Activated naive CD8-positive, alpha-beta T cell (primary cell): ENCODE measurements at regions not wholly inside any gene's neighbourhood (a gene's known extent, or its start where the extent isn't known, plus 50 kb on each side); places are given as distances from the start of the nearest gene placed in this dataset.

ENCODE experiments used
- H3K27ac Mint-ChIP-seq: one replicate; pipeline ENCODE4 v1.8.0; 2021; ENCODE audit warnings: mixed read lengths
- H3K27me3 Mint-ChIP-seq: one replicate; pipeline ENCODE4 v1.8.0; 2021; ENCODE audit warnings: mixed read lengths
- H3K36me3 Mint-ChIP-seq: one replicate; pipeline ENCODE4 v1.8.0; 2021; ENCODE audit warnings: mixed read lengths
- H3K4me1 Mint-ChIP-seq: one replicate; pipeline ENCODE4 v1.8.0; 2021; ENCODE audit warnings: low read depth, mixed read lengths
- H3K4me3 Mint-ChIP-seq: one replicate; pipeline ENCODE4 v1.8.0; 2021; ENCODE audit warnings: mild to moderate bottlenecking, mixed read lengths
- H3K9me3 Mint-ChIP-seq: one replicate; pipeline ENCODE4 v1.8.0; 2021; ENCODE audit warnings: low read depth, mixed read lengths

DNA sequence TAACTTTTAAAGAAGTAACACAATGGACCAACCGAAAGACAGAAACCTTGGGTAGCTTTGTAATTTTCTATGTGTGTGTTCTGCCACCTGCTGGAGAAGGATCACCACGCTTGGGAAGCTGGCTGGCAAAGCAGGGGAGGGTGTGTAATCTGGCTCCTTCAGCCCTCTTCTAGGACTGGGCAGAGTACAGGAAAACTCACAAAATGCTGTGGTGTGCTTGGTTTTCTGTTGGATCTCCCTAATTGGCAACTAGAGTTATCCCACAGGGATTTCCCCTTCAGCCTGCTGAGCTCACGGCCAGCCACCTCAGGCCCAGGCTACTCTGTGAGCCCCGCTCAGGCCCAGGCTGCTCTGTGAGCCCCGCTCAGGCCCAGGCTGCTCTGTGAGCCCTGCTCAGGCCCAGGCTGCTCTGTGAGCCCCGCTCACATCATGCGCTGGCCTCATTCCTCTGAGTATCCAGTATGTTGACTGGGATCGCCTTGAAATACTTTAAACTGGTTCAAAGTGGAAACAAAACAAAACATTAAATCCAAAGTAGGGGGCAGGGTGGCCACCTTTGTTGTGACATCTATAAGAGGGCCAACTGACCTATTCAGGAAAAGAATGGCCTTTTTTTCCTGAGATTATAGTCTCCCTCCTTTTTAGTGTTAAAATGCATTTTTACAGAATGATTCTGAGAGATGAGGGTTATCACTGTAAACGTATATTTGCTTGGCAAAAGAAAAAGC is 52.0 kb upstream of the RNU6-8 start:
- Mint-ChIP-seq H3K36me3 (no peaks in the 10 kb centered on the region), H3K4me1 (peaks cover 10% of the 10 kb centered on the region), H3K4me3 (no peak overlapping the region), H3K9me3 (no peaks in the 10 kb centered on the region), H3K27ac (no peak overlapping the region), H3K27me3 (no peaks in the 10 kb centered on the region)

DNA sequence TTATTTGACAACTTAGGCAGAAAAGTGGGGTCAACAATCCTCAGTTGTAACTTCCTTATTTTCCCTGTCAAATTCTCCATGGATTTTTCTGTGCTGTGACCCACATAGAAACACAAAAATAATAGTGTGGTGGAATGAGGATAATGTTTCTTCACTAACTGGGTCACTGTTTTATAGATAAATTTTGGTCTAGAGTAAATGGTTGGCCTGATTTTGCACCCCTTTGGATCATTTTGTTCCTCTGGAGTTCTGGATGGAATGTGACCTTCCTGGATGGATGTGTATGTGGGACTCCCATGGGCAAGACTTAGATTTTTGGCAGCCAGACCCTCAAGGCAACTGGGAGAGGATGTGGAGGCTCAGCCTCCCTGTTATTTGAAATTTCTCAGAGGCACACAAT is 52.7 kb upstream of the RNU6-8 start:
- Mint-ChIP-seq H3K27me3 (no peaks in the 10 kb centered on the region), H3K4me1 (peaks cover 11% of the 10 kb centered on the region), H3K4me3 (no peak overlapping the region), H3K27ac (no peak overlapping the region), H3K36me3 (no peaks in the 10 kb centered on the region), H3K9me3 (no peaks in the 10 kb centered on the region)

DNA sequence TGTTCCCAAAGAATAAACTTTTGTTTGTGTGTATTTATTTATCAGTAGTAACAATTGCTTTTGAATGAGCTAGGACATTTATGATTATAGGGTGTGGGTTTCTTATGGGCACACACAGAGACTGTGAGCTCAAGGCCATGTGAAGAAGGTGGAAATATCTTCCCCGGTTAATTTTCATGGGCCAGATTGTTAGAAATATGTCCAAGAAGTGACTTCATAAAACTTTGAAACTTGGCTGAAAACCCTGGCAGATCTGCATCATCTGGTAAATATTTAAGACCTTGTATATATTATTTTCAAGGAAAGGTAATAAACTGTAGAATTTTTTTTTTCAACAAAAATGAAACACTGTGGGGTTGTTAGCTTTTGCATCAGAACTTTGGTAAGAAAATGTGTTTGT is 53.5 kb upstream of the RNU6-8 start:
- peaks cover 3% of the 10 kb centered on the region for H3K36me3 Mint-ChIP-seq
- H3K4me1 Mint-ChIP-seq = peaks cover 11% of the 10 kb centered on the region
- H3K27ac Mint-ChIP-seq = no peak overlapping the region
- no peaks in the 10 kb centered on the region for H3K9me3 Mint-ChIP-seq
- no peak overlapping the region for H3K4me3 Mint-ChIP-seq
- H3K27me3 Mint-ChIP-seq = no peaks in the 10 kb centered on the region

DNA sequence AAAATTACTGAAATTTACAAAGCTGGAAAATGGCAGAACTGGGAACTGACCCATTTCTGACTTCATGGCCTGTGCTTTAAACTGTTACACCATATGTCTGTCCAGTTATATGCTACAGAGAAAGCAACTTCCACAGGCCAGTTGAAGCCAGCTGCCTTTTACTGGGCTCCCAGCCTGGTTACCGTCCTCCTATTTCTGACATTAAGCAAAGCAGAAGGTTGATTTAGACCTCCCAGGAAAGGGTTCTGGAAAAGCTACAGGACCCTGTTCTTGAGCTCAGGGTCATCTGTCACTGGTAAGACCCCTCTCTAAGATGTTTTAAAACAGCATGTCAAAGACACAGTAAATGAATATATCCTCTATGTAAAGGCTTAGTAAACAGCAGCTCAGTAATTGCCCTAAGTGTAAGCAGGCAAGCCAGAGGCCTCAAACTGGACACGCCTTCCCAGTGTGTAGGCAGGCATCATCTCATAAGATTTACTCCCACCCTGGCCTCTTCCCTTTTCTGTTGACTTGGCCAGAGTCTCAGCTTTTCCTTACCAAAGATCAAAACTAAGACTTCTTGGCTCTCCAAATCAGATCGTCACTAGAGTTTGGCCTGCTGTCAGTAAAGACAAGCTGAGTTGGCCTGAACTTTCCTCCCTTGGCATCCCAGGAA is 55.4 kb upstream of the RNU6-8 start:
- H3K9me3 Mint-ChIP-seq = no peaks in the 10 kb centered on the region
- no peaks in the 10 kb centered on the region for H3K27me3 Mint-ChIP-seq
- H3K27ac Mint-ChIP-seq = no peak overlapping the region
- no peak overlapping the region for H3K4me3 Mint-ChIP-seq
- peaks cover 6% of the 10 kb centered on the region for H3K36me3 Mint-ChIP-seq
- peaks cover 11% of the 10 kb centered on the region for H3K4me1 Mint-ChIP-seq

DNA sequence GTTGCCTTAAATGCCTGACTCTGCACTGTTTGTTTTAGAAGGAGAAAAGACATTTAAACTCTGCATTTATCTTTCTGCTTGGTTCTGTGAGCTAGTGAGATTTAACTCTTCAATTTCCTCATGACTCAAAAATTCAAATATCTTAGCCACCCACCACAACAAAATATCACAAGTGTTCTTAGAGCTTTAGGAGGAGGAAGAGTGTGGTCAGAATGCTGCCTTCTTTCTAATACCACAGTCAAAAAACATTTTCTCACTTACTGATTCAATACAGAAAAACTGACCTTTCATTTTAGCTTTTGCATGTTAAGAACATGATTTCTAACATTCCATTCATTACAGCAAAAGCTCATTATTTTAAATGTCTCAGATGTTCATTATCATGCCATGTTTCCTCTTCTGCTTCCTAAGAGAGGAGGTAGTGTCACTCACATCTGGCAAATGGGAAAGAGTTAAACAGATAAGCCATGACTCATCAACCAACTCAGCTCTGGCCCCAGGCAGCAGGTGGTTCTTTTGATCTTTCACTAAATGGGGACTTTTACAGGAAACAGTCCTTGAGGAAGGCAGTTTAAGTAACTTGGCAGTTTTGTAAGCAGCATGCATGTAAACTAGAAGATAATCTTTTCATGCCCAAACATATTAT is 56.4 kb upstream of the RNU6-8 start:
- peak overlapping the region; percentile 9 for H3K4me3 Mint-ChIP-seq
- peaks cover 9% of the 10 kb centered on the region for H3K9me3 Mint-ChIP-seq
- H3K36me3 Mint-ChIP-seq = peaks cover 12% of the 10 kb centered on the region
- H3K27me3 Mint-ChIP-seq = no peaks in the 10 kb centered on the region
- H3K4me1 Mint-ChIP-seq = peaks cover 11% of the 10 kb centered on the region
- peak overlapping the region; percentile 19 for H3K27ac Mint-ChIP-seq

DNA sequence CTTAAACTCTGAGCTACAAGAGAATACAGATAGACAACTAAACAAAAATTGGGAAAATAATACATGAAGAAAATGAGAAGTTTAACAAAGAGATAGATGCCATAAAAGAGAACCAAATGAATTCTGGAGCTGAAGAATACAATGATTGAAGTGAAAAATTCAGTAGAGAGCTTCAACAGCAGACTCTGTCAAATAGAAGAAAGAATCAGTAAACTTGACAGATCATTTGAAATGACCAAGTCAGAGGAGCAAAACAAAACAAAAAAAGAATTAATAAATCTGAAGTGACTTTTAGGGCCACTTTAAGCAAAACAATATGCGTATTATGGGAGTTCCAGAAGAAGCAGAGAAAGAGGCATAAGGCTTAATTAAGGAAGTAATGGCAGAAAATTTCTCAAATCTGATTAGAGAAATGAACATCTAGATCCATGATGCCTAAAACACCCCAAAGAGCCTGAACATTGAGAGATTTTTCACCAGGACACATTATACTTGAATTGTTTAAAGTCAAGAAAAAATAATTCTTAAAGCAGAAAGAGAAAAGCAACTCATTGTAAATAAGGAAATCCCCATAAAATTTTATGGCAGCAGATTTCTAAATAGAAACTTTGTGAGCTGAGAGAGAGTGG is 61.0 kb upstream of the RNU6-8 start:
- no peaks in the 10 kb centered on the region for H3K27me3 Mint-ChIP-seq
- H3K27ac Mint-ChIP-seq = no peak overlapping the region
- peaks cover 16% of the 10 kb centered on the region for H3K9me3 Mint-ChIP-seq
- peaks cover 11% of the 10 kb centered on the region for H3K4me1 Mint-ChIP-seq
- peaks cover 17% of the 10 kb centered on the region for H3K36me3 Mint-ChIP-seq
- no peak overlapping the region for H3K4me3 Mint-ChIP-seq

DNA sequence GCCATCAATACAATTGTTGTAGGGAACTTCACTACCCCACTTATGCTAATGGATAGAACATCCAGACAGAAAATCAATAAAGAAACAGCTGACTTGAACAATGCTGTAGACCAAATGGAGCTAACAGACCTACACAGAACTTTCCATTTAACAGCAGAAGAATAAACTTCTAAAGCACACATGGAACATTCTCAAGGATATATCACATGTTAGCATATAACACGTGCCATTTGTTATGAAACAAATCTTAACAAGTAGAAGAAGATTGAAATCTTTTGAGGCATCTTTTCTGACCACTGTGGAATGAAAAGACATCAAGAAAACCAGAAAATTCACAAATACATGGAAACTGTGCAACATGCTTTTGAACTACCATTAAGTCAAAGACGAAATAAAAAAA is 62.5 kb upstream of the RNU6-8 start:
- no peak overlapping the region for H3K27ac Mint-ChIP-seq
- peaks cover 19% of the 10 kb centered on the region for H3K36me3 Mint-ChIP-seq
- no peaks in the 10 kb centered on the region for H3K4me1 Mint-ChIP-seq
- H3K9me3 Mint-ChIP-seq = peaks cover 16% of the 10 kb centered on the region
- H3K27me3 Mint-ChIP-seq = no peaks in the 10 kb centered on the region
- no peak overlapping the region for H3K4me3 Mint-ChIP-seq

DNA sequence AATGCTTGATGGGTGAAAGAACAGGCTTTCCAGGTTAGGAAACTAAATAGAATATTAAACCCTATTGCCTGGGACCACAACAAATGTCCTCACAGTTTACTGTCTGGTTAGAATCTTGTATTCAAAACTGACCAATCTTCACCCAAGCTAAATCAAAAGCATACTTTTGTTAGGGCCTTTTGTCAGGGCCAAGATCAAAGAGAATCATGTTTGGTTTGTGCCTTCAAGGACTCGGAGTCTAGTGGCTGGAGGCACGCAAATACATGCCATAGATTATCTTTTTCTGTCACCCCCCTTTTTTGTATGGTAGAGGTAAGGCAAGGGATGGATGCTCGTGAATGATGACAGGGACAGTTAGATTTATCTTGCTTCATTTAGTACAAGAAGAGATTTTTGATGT is 51.1 kb upstream of the AKAP6 start:
- Mint-ChIP-seq H3K4me3 (no peak overlapping the region), H3K9me3 (peaks cover 36% of the 10 kb centered on the region), H3K4me1 (no peaks in the 10 kb centered on the region), H3K27ac (no peak overlapping the region), H3K27me3 (peaks cover 3% of the 10 kb centered on the region), H3K36me3 (peaks cover 4% of the 10 kb centered on the region)
